Stimulated activated CD4-positive, alpha-beta T cell treated with anti-CD3 and anti-CD28 coated beads, Interleukin-4, amount 100 ng/mL, for 24 hours (primary cell): ENCODE measurements at regions not wholly inside any gene's neighbourhood (a gene's known extent, or its start where the extent isn't known, plus 50 kb on each side); places are given as distances from the start of the nearest gene placed in this dataset.

Experiments used
- DNase-seq: peaks from one replicate; pipeline ENCODE4 v3.0.0-alpha.2; 2020

DNA sequence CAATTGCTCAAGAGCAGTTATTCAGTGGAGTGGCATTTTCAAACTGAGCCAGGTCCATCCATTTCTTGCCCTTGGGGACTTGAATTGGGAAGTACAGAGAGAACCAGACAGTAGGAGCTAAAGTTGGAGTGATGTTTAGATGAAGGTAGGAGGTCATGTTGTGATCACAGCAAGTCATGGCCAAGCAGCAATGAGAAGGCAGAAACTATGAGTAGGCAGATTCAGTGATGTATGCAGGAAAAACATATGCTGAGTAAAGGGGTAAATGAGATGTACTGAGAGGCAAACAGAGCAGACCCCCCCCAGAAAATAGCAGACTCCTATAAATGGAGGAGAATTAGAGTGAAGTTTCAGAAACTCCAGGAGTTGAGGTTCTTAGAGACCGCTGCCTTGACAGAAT lies 95.8 kb downstream of the PERP start:
- DNase-seq: no peak

- DNase-seq: no peak
Measured at GRCh38 chr6:138012682-138013081, 94.5 kb downstream of the PERP start.

DNA sequence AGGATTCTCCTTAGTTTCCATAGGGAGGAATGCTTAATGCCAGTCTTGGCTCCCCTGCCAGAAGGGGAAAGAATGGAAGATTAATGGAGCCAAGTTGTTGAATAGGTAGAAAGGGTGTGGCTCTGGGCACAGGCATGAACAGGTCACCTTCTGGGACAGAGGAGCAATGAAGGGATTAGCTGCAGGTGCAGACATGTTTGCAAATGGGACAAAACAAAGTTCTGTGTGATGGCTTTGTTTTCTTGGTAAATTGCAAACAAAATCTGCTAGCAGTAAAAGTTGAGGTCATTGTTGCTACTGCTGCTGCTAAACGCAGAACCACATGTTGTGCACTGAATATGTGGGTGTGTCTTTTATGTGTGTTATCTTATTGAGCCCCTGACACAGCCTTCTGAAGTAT lies 93.3 kb downstream of the PERP start:
- no peak for DNase-seq

- DNase-seq: no peak
Measured at GRCh38 chr6:138017166-138017757, 90.0 kb downstream of the PERP start.

DNA sequence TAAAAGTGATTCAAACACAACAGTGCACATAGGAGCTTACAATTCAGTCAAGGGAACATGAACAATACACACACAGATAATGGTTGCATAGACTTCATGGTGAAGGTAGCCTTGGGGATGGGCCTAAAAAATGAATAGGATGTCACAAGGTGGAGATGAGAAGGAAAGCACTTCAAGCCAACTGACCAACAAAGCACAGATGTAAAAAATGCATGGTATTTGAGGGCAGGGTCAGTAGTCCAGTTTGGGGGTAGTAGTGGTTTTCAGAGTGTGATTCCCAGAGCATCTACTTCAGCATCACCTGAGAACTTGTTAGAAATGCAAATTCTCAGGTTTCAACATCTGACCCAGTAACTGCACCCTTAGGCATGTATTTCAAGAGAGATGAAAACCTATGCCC lies 88.9 kb downstream of the PERP start:
- no peak for DNase-seq

DNA sequence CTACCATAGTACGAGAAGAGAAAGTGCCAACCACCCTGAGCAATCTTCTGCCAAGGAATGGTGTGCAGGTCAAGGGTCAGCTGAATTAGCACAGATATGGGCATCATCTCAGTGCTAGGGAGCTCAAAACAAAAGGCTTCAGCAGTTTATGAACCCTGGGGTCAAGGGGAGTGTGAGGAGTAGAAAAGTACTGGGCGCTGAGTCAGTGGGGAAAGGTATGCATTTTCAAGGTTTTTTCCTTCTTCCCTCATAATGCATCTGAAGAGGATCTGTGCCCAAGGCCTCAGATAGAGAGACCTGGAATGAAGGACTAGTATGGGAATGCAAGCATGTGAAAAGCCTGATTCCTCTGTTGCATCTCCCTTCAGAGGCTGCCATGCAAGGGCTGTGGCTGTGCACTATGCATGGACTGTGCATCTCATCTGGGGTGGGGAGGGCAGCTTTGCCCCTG lies 81.7 kb downstream of the PERP start:
- DNase-seq: no peak

- DNase-seq: no peak
Measured at GRCh38 chr6:138026342-138026741, 80.9 kb downstream of the PERP start.

DNA sequence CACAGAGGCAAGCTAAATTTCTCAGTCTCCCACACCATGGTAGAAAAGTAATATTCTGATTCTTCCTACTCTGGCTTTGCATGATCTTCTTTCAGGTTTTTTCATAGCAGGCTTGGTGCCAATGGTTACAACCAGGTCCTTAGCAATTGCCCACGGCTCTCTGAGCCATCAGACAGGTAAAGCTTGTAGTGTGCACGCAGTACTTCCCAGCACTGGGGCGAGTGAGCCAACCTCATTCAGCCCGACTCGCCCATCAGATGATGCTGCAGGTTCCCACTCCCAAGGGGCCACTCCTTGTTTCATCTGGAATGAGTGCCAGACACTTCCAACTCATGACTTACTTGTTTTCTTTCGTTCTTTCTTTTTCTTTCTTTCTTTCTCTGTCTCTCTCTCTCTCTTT lies 78.3 kb downstream of the PERP start:
- DNase-seq: no peak

GRCh38 chr6:138030872-138031271 lies 76.3 kb downstream of the PERP start:
- no peak for DNase-seq

DNA sequence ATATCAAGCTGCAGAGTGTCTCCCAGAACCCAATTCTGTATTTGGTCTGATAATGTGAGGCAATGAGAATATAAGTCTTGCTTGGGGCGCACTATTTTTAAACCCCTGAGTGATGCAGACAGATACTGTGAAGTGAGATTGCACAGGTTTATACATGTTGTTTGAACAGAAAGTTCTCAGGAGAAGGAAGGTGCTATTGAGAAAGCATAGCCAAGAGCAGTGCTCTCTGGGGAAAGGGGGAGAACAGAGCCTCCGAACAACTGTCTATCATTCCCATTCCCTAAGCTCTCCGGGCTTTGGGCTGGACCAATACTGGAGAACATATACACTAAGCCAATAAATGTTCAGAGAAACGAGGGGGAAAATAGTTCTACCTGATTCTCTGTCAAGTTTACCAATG lies 75.8 kb downstream of the PERP start:
- no peak for DNase-seq

- no peak for DNase-seq
Measured at GRCh38 chr6:138031850-138032249, 75.4 kb downstream of the PERP start.

DNA sequence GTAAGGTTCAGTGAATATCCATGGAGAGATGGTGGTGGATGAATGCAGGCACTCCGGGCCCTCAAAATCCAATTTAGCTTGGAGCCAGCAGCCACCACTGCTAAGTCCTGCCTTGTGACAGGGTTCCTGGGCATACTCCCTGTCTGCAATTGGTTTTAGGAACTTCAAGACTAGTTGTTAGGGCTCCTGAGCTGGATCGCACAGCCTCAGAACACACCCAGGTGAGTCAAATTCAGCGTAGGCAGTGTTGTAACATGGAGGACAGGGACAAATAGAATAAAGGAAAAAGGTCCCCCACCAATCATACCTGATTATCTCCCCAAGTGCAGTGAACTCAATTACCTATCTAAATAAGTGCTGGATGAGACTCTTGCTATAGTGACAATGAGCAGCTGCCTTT lies 74.6 kb downstream of the PERP start:
- DNase-seq: no peak

- DNase-seq: no peak
Measured at GRCh38 chr6:138034229-138034628, 73.0 kb downstream of the PERP start.

- no peak for DNase-seq
Measured at GRCh38 chr6:138035070-138035469, 72.1 kb downstream of the PERP start.

DNA sequence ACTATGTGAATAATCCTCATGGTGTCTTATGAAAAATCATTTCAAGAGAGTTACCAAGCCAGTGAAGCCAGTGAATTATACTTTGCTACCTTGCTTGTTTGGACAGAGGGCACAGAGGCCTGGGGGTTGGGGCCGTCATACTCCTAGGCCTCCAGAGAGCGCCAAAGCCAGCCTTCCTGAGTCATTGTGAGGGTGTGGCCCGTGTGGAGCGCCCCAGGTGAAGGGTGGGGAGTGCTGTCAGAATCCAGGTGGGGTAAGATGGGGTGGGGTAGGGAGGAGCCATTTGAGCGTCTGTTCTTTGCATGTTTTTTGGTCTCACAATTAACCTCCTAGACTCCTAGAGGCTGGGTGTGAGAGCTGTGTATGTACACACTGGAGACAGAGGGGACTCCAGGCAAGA lies 71.1 kb downstream of the PERP start:
- no peak for DNase-seq

GRCh38 chr6:138037009-138037504 lies 70.2 kb downstream of the PERP start:
- no peak for DNase-seq

DNA sequence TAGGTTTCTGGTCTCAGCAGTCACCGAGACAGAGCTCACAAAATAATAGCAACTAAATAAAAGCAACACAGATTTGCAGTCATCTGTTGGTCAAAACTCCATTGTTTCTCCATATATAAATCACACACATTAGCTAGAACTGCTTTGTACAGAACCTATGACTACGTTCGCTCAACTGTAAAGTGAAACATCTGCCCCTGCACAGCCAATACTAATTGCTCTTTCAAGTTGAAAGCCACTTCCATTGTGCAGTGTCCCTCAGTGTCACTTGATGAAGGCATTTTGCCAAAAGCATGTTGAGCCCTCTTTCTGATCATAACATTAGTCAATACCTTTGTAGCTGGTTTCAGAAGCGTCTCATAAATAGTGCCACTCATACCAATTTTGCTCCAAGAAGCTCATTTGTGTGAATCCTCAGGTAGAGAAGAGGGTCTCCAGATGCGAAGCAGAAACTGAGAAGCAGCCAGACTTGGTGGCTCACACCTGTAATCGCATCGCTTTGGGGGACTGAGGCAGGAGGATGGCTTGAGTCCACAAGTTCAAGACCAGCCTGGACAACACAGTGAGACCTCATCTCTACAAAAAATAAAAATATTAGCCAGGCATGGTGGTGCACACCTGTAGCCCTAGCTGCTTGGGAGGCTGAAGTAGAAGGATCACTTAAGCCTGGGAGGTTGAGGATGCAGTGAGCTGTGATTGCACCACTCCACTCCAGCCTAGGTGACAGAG lies 68.9 kb downstream of the PERP start:
- no peak for DNase-seq
